GM23338 (cell line): ENCODE measurements at regions not wholly inside any gene's neighbourhood (a gene's known extent, or its start where the extent isn't known, plus 50 kb on each side); places are given as distances from the start of the nearest gene placed in this dataset.

Experiments used
- ATAC-seq: fragments of 200-7000 bp; cut with Tn5 transposase; 3 replicates; pipeline ENCODE4 v1.9.1; 2020
- DNase-seq: peaks from one replicate; pipeline ENCODE4 v3.0.0-alpha.2; 2015; ENCODE audit warnings: low spot score
- H2AFZ ChIP-seq: fragments of 200-600 bp; sonication (generic); 2 replicates; pipeline ENCODE4 v1.8.0; 2016; ENCODE audit warnings: antibody characterized with exemption, mild to moderate bottlenecking, moderate library complexity
- H3F3A ChIP-seq: fragments of 200-600 bp; sonication (generic); replicated peaks from 2 replicates; pipeline ENCODE4 v1.8.0; 2017; ENCODE audit warnings: antibody characterized with exemption, mixed run types, low read depth
- H3K27ac ChIP-seq: fragments of 200-600 bp; sonication (generic); 2 replicates; pipeline ENCODE4 v1.6.1; 2016; ENCODE audit warnings: low read depth
- H3K27me3 ChIP-seq: fragments of 200-600 bp; sonication (generic); 2 replicates; pipeline ENCODE4 v1.8.0; 2016; ENCODE audit warnings: mild to moderate bottlenecking, mixed run types, moderate library complexity; ENCODE audit not compliant: insufficient read depth
- H3K36me3 ChIP-seq: fragments of 200-600 bp; sonication (generic); 2 replicates; pipeline ENCODE4 v1.8.0; 2016; ENCODE audit warnings: mild to moderate bottlenecking; ENCODE audit not compliant: insufficient read depth
- H3K4me1 ChIP-seq: fragments of 200-600 bp; sonication (generic); 2 replicates; pipeline ENCODE4 v1.8.0; 2016; ENCODE audit warnings: mild to moderate bottlenecking, moderate library complexity; ENCODE audit not compliant: insufficient read depth
- H3K4me2 ChIP-seq: fragments of 200-600 bp; sonication (generic); 2 replicates; pipeline ENCODE4 v1.7.1; 2017; ENCODE audit warnings: mixed run types
- H3K4me3 ChIP-seq: fragments of 200-600 bp; sonication (generic); 2 replicates; pipeline ENCODE4 v1.6.1; 2016; ENCODE audit warnings: mixed run types
- H3K79me2 ChIP-seq: fragments of 200-600 bp; sonication (generic); replicated peaks from 2 replicates; pipeline ENCODE4 v1.8.0; 2017; ENCODE audit warnings: mild to moderate bottlenecking; ENCODE audit not compliant: insufficient read depth
- H3K9me2 ChIP-seq: fragments of 200-600 bp; sonication (generic); 2 replicates; pipeline ENCODE4 v1.8.0; 2017; ENCODE audit not compliant: insufficient read depth
- H4K20me1 ChIP-seq: fragments of 200-600 bp; sonication (generic); replicated peaks from 2 replicates; pipeline ENCODE4 v1.8.0; 2017; ENCODE audit warnings: mild to moderate bottlenecking; ENCODE audit not compliant: insufficient read depth
- H3K27ac Mint-ChIP-seq: 2 replicates; pipeline ENCODE4 v1.8.0; 2020; ENCODE audit warnings: inconsistent platforms, mild to moderate bottlenecking, moderate library complexity, mixed read lengths
- H3K27me3 Mint-ChIP-seq: 3 replicates; pipeline ENCODE4 v1.8.0; 2022; ENCODE audit warnings: low read depth, mild to moderate bottlenecking, moderate library complexity, mixed read lengths, inconsistent platforms; ENCODE audit not compliant: insufficient read depth, poor library complexity
- H3K36me3 Mint-ChIP-seq: 3 replicates; pipeline ENCODE4 v1.8.0; 2021; ENCODE audit warnings: low read depth, mild to moderate bottlenecking, inconsistent platforms, moderate library complexity, mixed read lengths
- H3K4me1 Mint-ChIP-seq: 3 replicates; pipeline ENCODE4 v1.8.0; 2020; ENCODE audit warnings: mild to moderate bottlenecking, inconsistent platforms, mixed read lengths
- H3K4me3 Mint-ChIP-seq: 3 replicates; pipeline ENCODE4 v1.8.0; 2021; ENCODE audit warnings: moderate library complexity, mild to moderate bottlenecking, inconsistent platforms, mixed read lengths
- H3K9me3 Mint-ChIP-seq: 3 replicates; pipeline ENCODE4 v1.8.0; 2020; ENCODE audit warnings: moderate library complexity, mild to moderate bottlenecking, inconsistent platforms, mixed read lengths
- CREB1 ChIP-seq: fragments of 250-450 bp; sonication (Bioruptor Pico); IDR thresholded peaks from 2 replicates; pipeline ENCODE4 v1.5.0; 2020; ENCODE audit warnings: low read depth, mild to moderate bottlenecking, moderate library complexity
- CTCF ChIP-seq, 2 experiments: fragments of 200-600 bp in 1 of 2; sonication (generic) in 1 of 2; conservative IDR thresholded peaks; 2 replicates each; pipeline versions ENCODE4 v1.5.1 to v1.6.1; 2016 to 2017; ENCODE audit warnings: antibody characterized with exemption in 2 of 2, low read depth in 2 of 2, mild to moderate bottlenecking in 2 of 2, moderate library complexity in 1 of 2
- ETS1 ChIP-seq: IDR thresholded peaks from 2 replicates; pipeline ENCODE4 v1.6.1; 2016; ENCODE audit warnings: antibody characterized with exemption
- EZH2phosphoT487 ChIP-seq: fragments of 200-600 bp; sonication (generic); IDR thresholded peaks from one replicate; pipeline ENCODE4 v1.8.1; 2018; ENCODE audit warnings: antibody characterized with exemption; ENCODE audit not compliant: unreplicated experiment
- ZNF114 ChIP-seq: fragments of 250-450 bp; sonication (Bioruptor Pico); IDR thresholded peaks from 2 replicates; pipeline ENCODE4 v1.5.0; 2020; ENCODE audit warnings: mild to moderate bottlenecking, moderate library complexity
- ZNF331 ChIP-seq: fragments of 250-450 bp; sonication (Bioruptor Pico); IDR thresholded peaks from 2 replicates; pipeline ENCODE4 v1.5.0; 2020; ENCODE audit warnings: low read depth, mild to moderate bottlenecking, moderate library complexity
- ZNF462 ChIP-seq: fragments of 250-450 bp; sonication (Bioruptor Pico); IDR thresholded peaks from 2 replicates; pipeline ENCODE4 v1.5.0; 2020; ENCODE audit warnings: mild to moderate bottlenecking, moderate library complexity

DNA sequence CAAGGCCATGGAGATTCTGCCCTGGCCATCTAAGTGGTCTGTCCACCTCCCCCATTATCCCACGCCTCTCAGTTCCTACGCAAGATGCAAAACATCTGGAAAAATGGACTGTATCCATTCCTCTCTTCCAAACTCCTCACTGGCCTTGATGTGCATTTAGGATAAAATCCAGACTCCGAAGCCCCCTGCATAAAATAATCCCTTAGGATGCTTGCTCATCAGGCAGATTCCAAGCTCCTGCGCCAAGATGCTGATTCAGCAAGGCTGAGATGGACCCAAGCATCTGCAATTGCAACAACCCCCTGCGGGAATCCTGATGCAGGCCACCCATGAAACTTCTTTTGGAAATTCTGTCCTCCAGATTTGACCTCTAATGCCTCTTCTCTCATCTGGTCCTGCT, 81.6 kb downstream of the SPRING1 start:
- Histone ChIP-seq H3K36me3 (no peaks in the 10 kb centered on the region), H3K79me2 (no peaks in the 10 kb centered on the region), H3F3A (no peaks in the 10 kb centered on the region), H3K4me1 (no peaks in the 10 kb centered on the region), H3K4me2 (no peak overlapping the region), H3K27ac (no peak overlapping the region), H4K20me1 (no peaks in the 10 kb centered on the region), H2AFZ (no peak overlapping the region; the same call in 1 of the 2 replicates), H3K4me3 (no peak overlapping the region), H3K27me3 (no peaks in the 10 kb centered on the region), H3K9me2 (no peaks in the 10 kb centered on the region)
- peaks cover 13% of the 10 kb centered on the region for H3K4me1 Mint-ChIP-seq
- no peak overlapping the region; the same call in 2 of the 3 replicates for H3K4me3 Mint-ChIP-seq
- no peak overlapping the region for H3K27ac Mint-ChIP-seq
- TF ChIP-seq ZNF462 (no peak), CTCF (conservative IDR thresholded peaks at IDR 0.05; ENCODE audit: low read depth in 2 of 2) (no peak), EZH2phosphoT487 (no peak), CREB1 (CRISPR knock-in tag) (no peak), ZNF331 (CRISPR knock-in tag) (no peak), ETS1 (no peak), ZNF114 (no peak)
- H3K36me3 Mint-ChIP-seq, result no peaks in the 10 kb centered on the region; the same call in 2 of the 3 replicates
- H3K9me3 Mint-ChIP-seq, result peaks cover 8% of the 10 kb centered on the region
- DNase-seq (no peak), ATAC-seq (no peak)
- H3K27me3 Mint-ChIP-seq, result peaks cover 2% of the 10 kb centered on the region
